ENCODE measurements at regions not wholly inside any gene's neighbourhood (a gene's known extent, or its start where the extent isn't known, plus 50 kb on each side); places are given as distances from the start of the nearest gene placed in this dataset.

DNA sequence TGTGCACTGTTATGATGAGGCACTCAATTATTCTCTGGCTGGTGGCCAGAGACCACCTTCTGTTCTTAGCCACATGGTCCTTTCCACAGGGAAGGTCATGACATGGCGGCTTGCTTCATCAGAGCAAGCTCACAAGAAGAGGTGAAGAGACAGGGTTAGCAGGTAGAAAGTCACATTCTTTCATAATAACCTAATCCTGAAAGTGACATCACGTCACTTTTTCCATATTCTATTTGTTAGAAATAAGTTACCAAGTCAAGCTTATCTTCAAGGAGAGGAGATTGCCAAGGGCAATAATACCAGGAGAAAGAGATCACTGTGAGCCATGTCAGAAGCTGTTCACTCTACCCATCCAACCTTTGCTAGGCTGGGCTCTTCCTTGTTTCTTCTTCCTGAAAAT, 139.4 kb downstream of the OSR1 start:
- Histone ChIP-seq H3K4me1 (peaks cover 0 to 6% (median 0%) of the 10 kb centered on the region in 3 donors), H3K27ac (no peak overlapping the region), H3K9me3 (no peaks in the 10 kb centered on the region), H3K36me3 (no peaks in the 10 kb centered on the region), H3K4me3 (no peak overlapping the region), H3K27me3 (no peaks in the 10 kb centered on the region)
- TF ChIP-seq POLR2AphosphoS5 (IDR thresholded peaks at IDR 0.05), result no peak
- no peak for TF ChIP-seq POLR2A (IDR thresholded peaks at IDR 0.05)
- no peak for TF ChIP-seq EP300 (IDR thresholded peaks at IDR 0.05)
- no peak for TF ChIP-seq CTCF (IDR thresholded peaks at IDR 0.05)
- ATAC-seq, result no peak
- WGBS, 2 donors (ENCODE audit: low coverage in 1 of 2), result 78 to 90% methylated on average over 1 to 2 of the region's 2 CpGs

GRCh38 chr2:19218166-19218565, 140.3 kb downstream of the OSR1 start:
- TF ChIP-seq CTCF (IDR thresholded peaks at IDR 0.05) (no peak), POLR2AphosphoS5 (IDR thresholded peaks at IDR 0.05) (no peak), POLR2A (IDR thresholded peaks at IDR 0.05) (no peak), EP300 (IDR thresholded peaks at IDR 0.05) (no peak)
- Histone ChIP-seq H3K27ac (no peak overlapping the region), H3K27me3 (no peaks in the 10 kb centered on the region), H3K4me3 (no peak overlapping the region), H3K36me3 (no peaks in the 10 kb centered on the region), H3K4me1 (peaks cover 0 to 6% (median 0%) of the 10 kb centered on the region in 3 donors), H3K9me3 (no peaks in the 10 kb centered on the region)
- ATAC-seq, result no peak
- WGBS, 2 donors (ENCODE audit: low coverage in 1 of 2), result 73 to 86% methylated on average over 2 of the region's 2 CpGs

DNA sequence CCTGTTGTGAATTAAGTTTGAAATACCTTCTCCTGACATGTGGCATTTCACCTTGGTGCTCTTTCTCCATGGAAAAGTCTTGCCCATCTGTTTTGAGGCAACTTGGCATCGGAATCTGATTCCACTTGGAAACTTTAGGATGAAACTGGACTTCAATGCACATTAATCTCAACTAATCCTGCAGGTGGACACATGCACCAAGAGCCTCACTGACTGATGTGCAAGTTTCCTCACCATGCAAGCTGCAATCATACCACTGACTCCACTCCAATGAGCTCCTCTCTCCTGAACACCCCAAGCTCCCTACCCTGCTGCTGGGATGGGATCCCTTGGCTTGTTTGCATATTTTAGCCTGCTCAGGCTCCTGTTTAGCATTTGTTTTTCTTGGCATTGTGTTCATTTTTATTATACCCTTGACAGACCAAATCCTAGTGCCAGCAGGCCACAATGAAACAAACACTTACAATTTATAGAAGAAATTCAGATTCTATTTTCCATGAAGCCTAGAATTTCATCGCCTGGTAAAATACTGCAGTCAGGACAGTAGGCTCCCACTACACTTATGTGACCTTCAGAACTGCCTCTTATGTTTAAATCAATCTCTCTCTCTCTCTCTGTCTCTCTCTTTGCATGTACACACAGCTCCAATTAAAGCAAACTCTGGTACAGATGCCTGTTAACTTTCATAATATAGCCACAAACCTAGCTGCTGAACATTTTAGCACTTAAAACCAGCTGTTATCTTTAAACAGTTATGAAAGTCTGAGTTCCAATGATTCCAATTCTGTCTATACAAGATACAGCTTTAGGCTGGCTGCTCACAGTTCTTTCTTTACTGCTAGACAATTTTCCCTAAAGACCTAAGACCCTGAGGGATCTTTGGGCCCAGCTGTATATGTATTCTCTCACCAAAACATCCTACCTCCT, 141.5 kb downstream of the OSR1 start:
- H3K4me3 ChIP-seq, result no peak overlapping the region
- H3K4me1 ChIP-seq, result peaks cover 0 to 6% (median 0%) of the 10 kb centered on the region in 3 donors
- ATAC-seq, result no peak
- WGBS, 2 donors (ENCODE audit: low coverage in 1 of 2), result 44 to 72% methylated on average over 2 of the region's 2 CpGs
- no peaks in the 10 kb centered on the region for H3K27me3 ChIP-seq
- no peak overlapping the region for H3K27ac ChIP-seq
- TF ChIP-seq POLR2A (IDR thresholded peaks at IDR 0.05) (no peak), EP300 (IDR thresholded peaks at IDR 0.05) (no peak), CTCF (IDR thresholded peaks at IDR 0.05) (no peak), POLR2AphosphoS5 (IDR thresholded peaks at IDR 0.05) (no peak)
- H3K36me3 ChIP-seq, result no peaks in the 10 kb centered on the region
- H3K9me3 ChIP-seq, result no peaks in the 10 kb centered on the region

GRCh38 chr2:19216238-19216637, 142.2 kb downstream of the OSR1 start:
- no peak for ATAC-seq
- Histone ChIP-seq H3K9me3 (no peaks in the 10 kb centered on the region), H3K27me3 (no peaks in the 10 kb centered on the region), H3K4me3 (no peak overlapping the region), H3K4me1 (peaks cover 0 to 6% (median 0%) of the 10 kb centered on the region in 3 donors), H3K36me3 (no peaks in the 10 kb centered on the region), H3K27ac (no peak overlapping the region)
- 71 to 91% methylated on average over 1 to 2 of the region's 2 CpGs for WGBS, 2 donors (ENCODE audit: low coverage in 1 of 2)
- TF ChIP-seq CTCF (IDR thresholded peaks at IDR 0.05) (no peak), POLR2A (IDR thresholded peaks at IDR 0.05) (no peak), POLR2AphosphoS5 (IDR thresholded peaks at IDR 0.05) (no peak)

Data from gastroesophageal sphincter (tissue), 4 donors.